ENCODE measurements at regions not wholly inside any gene's neighbourhood (a gene's known extent, or its start where the extent isn't known, plus 50 kb on each side); places are given as distances from the start of the nearest gene placed in this dataset.

GRCh38 chr5:4570047-4570995 lies 569.8 kb upstream of the ADAMTS16 start:
- no peak for DNase-seq (ENCODE audit: low read depth, low spot score)
- Histone ChIP-seq H3K9ac (replicated peaks; ENCODE audit: extremely low read depth, insufficient read depth, low read length) (no peak overlapping the region), H4K20me1 (replicated peaks; ENCODE audit: control insufficient read depth, extremely low read depth, insufficient read depth, low read length) (no peaks in the 10 kb centered on the region), H2AFZ (ENCODE audit: low read depth, low read length) (no peak overlapping the region), H3K4me3 (replicated peaks in 1 of 3; ENCODE audit: insufficient read depth in 1 of 3, low read depth in 1 of 3, low read length in 3 of 3) (no peak overlapping the region), H3K4me1 (ENCODE audit: control insufficient read depth, extremely low read depth, insufficient read depth, low read length) (no peaks in the 10 kb centered on the region), H3K9me1 (replicated peaks; ENCODE audit: control insufficient read depth, extremely low read depth, insufficient read depth, low read length) (no peaks in the 10 kb centered on the region), H3K27me3 (ENCODE audit: control insufficient read depth in 2 of 2, insufficient read depth in 2 of 2, low read length in 2 of 2) (no peaks in the 10 kb centered on the region), H3K79me2 (ENCODE audit: control insufficient read depth, insufficient read depth, low read length) (no peaks in the 10 kb centered on the region), H3K4me2 (ENCODE audit: insufficient read depth, low read length) (no peak overlapping the region), H3K36me3 (ENCODE audit: control insufficient read depth in 2 of 2, extremely low read depth in 1 of 2, insufficient read depth in 2 of 2, low read length in 2 of 2) (no peaks in the 10 kb centered on the region), H3K9me3 (replicated peaks; ENCODE audit: control insufficient read depth, insufficient read depth, low read length) (peaks cover 5% of the 10 kb centered on the region), H3K27ac (ENCODE audit: insufficient read depth, low read depth, low read length) (no peak overlapping the region)
- no TSS peak for BruUV-seq (replicated peaks)
- no peak for TF ChIP-seq MYC (IDR thresholded peaks at IDR 0.05; ENCODE audit: low read depth, low read length)
- TF ChIP-seq, protein P1, sequence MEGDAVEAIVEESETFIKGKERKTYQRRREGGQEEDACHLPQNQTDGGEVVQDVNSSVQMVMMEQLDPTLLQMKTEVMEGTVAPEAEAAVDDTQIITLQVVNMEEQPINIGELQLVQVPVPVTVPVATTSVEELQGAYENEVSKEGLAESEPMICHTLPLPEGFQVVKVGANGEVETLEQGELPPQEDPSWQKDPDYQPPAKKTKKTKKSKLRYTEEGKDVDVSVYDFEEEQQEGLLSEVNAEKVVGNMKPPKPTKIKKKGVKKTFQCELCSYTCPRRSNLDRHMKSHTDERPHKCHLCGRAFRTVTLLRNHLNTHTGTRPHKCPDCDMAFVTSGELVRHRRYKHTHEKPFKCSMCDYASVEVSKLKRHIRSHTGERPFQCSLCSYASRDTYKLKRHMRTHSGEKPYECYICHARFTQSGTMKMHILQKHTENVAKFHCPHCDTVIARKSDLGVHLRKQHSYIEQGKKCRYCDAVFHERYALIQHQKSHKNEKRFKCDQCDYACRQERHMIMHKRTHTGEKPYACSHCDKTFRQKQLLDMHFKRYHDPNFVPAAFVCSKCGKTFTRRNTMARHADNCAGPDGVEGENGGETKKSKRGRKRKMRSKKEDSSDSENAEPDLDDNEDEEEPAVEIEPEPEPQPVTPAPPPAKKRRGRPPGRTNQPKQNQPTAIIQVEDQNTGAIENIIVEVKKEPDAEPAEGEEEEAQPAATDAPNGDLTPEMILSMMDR (IDR thresholded peaks at IDR 0.05; ENCODE audit: extremely low read depth in 1 of 2, insufficient read depth in 1 of 2, low read depth in 1 of 2, low read length in 2 of 2) = no peak
- TF ChIP-seq MAX (IDR thresholded peaks at IDR 0.05; ENCODE audit: insufficient read depth, insufficient read length) = no peak
- TF ChIP-seq JUN (IDR thresholded peaks at IDR 0.05; ENCODE audit: borderline replicate concordance, insufficient read depth, insufficient read length, low read depth) = no peak
- TF ChIP-seq FOS (IDR thresholded peaks at IDR 0.05; ENCODE audit: borderline replicate concordance, insufficient read depth, low read length) = no peak
- TF ChIP-seq POLR2A (IDR thresholded peaks at IDR 0.05; ENCODE audit: low read depth, low read length) = no peak
- no peak for TF ChIP-seq POLR2AphosphoS5 (IDR thresholded peaks at IDR 0.05; ENCODE audit: insufficient read depth, low read depth, low read length)
- TF ChIP-seq GATA2 (IDR thresholded peaks at IDR 0.05; ENCODE audit: insufficient read depth, insufficient read length, low read depth, low read length) = no peak
- TF ChIP-seq EZH2 (IDR thresholded peaks at IDR 0.05; ENCODE audit: borderline replicate concordance, low read depth, low read length, severe bottlenecking) = no peak
- ChIA-PET POLR2A (no interaction called here), CTCF (no interaction called here)
- intact Hi-C loops (cut with micrococcal nuclease) (no loop called here), dilution Hi-C loops (cut with MboI; ENCODE audit: extremely low pct_ligation_motif_present, low sequenced_read_pairs) (no loop called here)
- no peak for FAIRE-seq
